Kidney epithelial cell (primary cell): ENCODE measurements at regions not wholly inside any gene's neighbourhood (a gene's known extent, or its start where the extent isn't known, plus 50 kb on each side); places are given as distances from the start of the nearest gene placed in this dataset.

Experiments used
- DNase-seq: peaks from one replicate; pipeline ENCODE4 v3.0.0-alpha.2; 2010; ENCODE audit warnings: low read depth
- H3K27me3 ChIP-seq: 2 replicates; pipeline ENCODE4 v1.6.0; 2011; ENCODE audit warnings: low read length; ENCODE audit not compliant: control insufficient read depth, insufficient read depth
- H3K36me3 ChIP-seq: 2 replicates; pipeline ENCODE4 v1.5.1; 2011; ENCODE audit warnings: low read length; ENCODE audit not compliant: control insufficient read depth, insufficient read depth
- H3K4me3 ChIP-seq: 2 replicates; pipeline ENCODE4 v1.5.1; 2011; ENCODE audit warnings: low read depth, mild to moderate bottlenecking, control low read depth, low read length
- TF ChIP-seq, protein P1 (sequence below): IDR thresholded peaks from 2 replicates; pipeline ENCODE4 v1.5.1; 2011; ENCODE audit warnings: mild to moderate bottlenecking, moderate library complexity, low read length, control low read depth, inconsistent platforms; ENCODE audit not compliant: insufficient read depth, poor library complexity, severe bottlenecking

- H3K36me3 ChIP-seq = no peaks in the 10 kb centered on the region
- H3K27me3 ChIP-seq = no peaks in the 10 kb centered on the region
- no peak overlapping the region for H3K4me3 ChIP-seq
- TF ChIP-seq, protein P1, sequence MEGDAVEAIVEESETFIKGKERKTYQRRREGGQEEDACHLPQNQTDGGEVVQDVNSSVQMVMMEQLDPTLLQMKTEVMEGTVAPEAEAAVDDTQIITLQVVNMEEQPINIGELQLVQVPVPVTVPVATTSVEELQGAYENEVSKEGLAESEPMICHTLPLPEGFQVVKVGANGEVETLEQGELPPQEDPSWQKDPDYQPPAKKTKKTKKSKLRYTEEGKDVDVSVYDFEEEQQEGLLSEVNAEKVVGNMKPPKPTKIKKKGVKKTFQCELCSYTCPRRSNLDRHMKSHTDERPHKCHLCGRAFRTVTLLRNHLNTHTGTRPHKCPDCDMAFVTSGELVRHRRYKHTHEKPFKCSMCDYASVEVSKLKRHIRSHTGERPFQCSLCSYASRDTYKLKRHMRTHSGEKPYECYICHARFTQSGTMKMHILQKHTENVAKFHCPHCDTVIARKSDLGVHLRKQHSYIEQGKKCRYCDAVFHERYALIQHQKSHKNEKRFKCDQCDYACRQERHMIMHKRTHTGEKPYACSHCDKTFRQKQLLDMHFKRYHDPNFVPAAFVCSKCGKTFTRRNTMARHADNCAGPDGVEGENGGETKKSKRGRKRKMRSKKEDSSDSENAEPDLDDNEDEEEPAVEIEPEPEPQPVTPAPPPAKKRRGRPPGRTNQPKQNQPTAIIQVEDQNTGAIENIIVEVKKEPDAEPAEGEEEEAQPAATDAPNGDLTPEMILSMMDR = no peak
- DNase-seq = no peak
Observed at GRCh38 chr6:114449659-114450058, 106.8 kb upstream of the HS3ST5 start.

DNA sequence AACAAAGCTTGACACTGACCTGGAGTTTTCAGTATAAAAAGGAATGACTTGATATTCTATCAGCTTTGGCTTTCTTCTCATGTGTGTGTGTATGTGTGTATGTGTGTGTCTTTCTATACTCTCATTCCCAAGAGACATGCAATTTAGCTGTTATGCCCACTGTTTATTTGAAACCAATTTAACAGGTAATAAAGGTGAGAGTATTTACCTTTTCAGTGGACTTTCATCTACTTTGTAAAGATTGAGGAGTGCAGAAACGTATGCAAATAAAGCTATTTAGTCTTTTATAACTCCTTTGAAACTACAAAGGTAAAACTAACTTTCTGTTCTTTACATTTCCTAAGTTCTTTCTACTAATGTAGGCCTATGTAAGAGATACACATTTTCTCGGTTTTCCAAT is 103.5 kb upstream of the HS3ST5 start:
- no peak for DNase-seq
- H3K4me3 ChIP-seq = no peak overlapping the region
- H3K27me3 ChIP-seq = no peaks in the 10 kb centered on the region
- H3K36me3 ChIP-seq = no peaks in the 10 kb centered on the region
- TF ChIP-seq, protein P1 = no peak

DNA sequence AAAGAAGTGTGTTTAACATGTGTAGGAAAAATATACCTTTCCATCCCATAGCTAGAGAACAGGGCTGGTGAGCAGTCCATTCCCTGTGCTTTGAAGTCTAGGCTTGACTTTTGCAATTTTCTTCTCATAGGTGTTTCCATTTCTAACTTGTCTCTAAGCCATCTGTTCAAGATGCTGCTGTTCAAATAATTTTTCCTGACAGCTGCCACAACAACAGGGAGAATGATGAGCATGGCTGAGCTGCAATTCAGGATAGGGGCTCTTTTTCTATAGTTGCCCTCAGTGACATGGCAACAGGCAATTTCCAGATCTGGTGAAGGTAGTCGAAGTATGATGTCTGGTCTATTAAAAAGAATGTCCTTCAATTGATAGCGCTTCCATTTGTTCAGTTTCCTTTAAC is 103.0 kb upstream of the HS3ST5 start:
- Histone ChIP-seq H3K36me3 (no peaks in the 10 kb centered on the region), H3K4me3 (no peak overlapping the region), H3K27me3 (no peaks in the 10 kb centered on the region)
- no peak for DNase-seq
- TF ChIP-seq, protein P1 = no peak

DNA sequence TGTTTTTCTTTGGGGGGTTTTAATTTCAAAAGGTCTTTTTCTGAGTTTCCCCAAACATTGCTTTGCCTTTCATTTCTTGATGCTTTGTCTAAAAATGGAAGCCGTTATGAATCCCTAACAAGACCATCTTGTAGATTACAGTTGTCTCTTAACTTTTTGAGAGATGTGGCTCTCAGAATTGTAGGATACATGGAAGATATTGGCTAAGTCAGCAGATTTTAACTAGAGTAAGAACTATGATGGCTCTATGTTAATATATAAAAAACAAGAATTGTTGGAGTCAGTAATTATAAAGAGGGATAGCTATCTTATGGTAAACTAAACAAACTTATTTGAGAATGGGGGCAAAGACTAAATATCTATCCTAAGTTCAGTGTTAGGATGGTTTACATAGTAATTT is 96.6 kb upstream of the HS3ST5 start:
- H3K36me3 ChIP-seq = no peaks in the 10 kb centered on the region
- no peak overlapping the region for H3K4me3 ChIP-seq
- no peaks in the 10 kb centered on the region for H3K27me3 ChIP-seq
- DNase-seq = no peak
- TF ChIP-seq, protein P1 = no peak

- TF ChIP-seq, protein P1 = no peak
- no peak overlapping the region for H3K4me3 ChIP-seq
- no peak for DNase-seq
- no peaks in the 10 kb centered on the region for H3K36me3 ChIP-seq
- H3K27me3 ChIP-seq = no peaks in the 10 kb centered on the region
Observed at GRCh38 chr6:114437235-114437634, 94.4 kb upstream of the HS3ST5 start.

DNA sequence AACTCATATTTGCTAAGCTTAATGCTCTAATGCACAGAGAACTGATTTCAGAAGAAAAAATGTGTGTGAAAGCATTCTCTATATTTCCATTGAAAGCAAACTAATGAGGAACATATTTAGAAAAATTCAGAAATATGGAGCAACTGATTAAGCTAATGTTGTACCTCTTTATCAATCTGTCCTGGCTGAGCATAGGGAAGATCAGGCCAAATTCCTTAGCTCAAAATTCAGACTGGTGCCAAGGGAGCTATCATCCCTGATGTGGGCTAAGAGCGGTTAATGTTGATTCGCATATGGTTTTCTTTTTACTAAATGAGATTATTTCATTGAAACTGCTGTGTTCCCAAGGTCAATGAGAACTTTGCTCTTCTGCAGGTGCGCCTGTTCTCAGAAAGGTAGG is 93.9 kb upstream of the HS3ST5 start:
- TF ChIP-seq, protein P1 = no peak
- H3K4me3 ChIP-seq = no peak overlapping the region
- no peak for DNase-seq
- H3K36me3 ChIP-seq = no peaks in the 10 kb centered on the region
- H3K27me3 ChIP-seq = no peaks in the 10 kb centered on the region
